Neural progenitor cell (in vitro differentiated cells): ENCODE measurements at regions not wholly inside any gene's neighbourhood (a gene's known extent, or its start where the extent isn't known, plus 50 kb on each side); places are given as distances from the start of the nearest gene placed in this dataset.
"Not testable (repeated sequence)": the region's sequence is repeated elsewhere in the genome, so short reads cannot be mapped to it uniquely, and the experiment has no call there.

ENCODE experiments used
- DNase-seq: peaks from one replicate; pipeline ENCODE4 v3.0.0-alpha.2; 2016; ENCODE audit warnings: low spot score
- H2AFZ ChIP-seq: fragments of 200-600 bp; sonication (generic); replicated peaks from 2 replicates; pipeline ENCODE4 v1.6.1; 2016; ENCODE audit warnings: antibody characterized with exemption
- H3F3A ChIP-seq: fragments of 200-600 bp; sonication (generic); 2 replicates; pipeline ENCODE4 v1.6.1; 2016; ENCODE audit warnings: antibody characterized with exemption, low read depth
- H3K27ac ChIP-seq: fragments of 200-600 bp; sonication (generic); 2 replicates; pipeline ENCODE4 v1.5.1; 2016; ENCODE audit warnings: mild to moderate bottlenecking
- H3K27me3 ChIP-seq: fragments of 200-600 bp; sonication (generic); 2 replicates; pipeline ENCODE4 v1.6.1; 2016; ENCODE audit warnings: mild to moderate bottlenecking, moderate library complexity
- H3K36me3 ChIP-seq: fragments of 200-600 bp; sonication (generic); 2 replicates; pipeline ENCODE4 v1.5.1; 2016
- H3K4me1 ChIP-seq: fragments of 200-600 bp; sonication (generic); 2 replicates; pipeline ENCODE4 v1.6.1; 2016; ENCODE audit warnings: mixed run types
- H3K4me2 ChIP-seq: fragments of 200-600 bp; sonication (generic); 2 replicates; pipeline ENCODE4 v1.6.1; 2016
- H3K4me3 ChIP-seq: fragments of 200-600 bp; sonication (generic); 2 replicates; pipeline ENCODE4 v1.5.1; 2016
- H3K79me2 ChIP-seq: fragments of 200-600 bp; sonication (generic); 2 replicates; pipeline ENCODE4 v1.6.1; 2016; ENCODE audit warnings: low read depth
- H3K9ac ChIP-seq: fragments of 200-600 bp; sonication (generic); 2 replicates; pipeline ENCODE4 v1.6.1; 2016
- H3K9me3 ChIP-seq: fragments of 200-600 bp; sonication (generic); 2 replicates; pipeline ENCODE4 v1.5.1; 2016; ENCODE audit warnings: low read depth
- H4K20me1 ChIP-seq: fragments of 200-600 bp; sonication (generic); 2 replicates; pipeline ENCODE4 v1.6.1; 2016; ENCODE audit warnings: low read depth
- H3K27ac Mint-ChIP-seq: 3 replicates; pipeline ENCODE4 v1.8.0; 2021; ENCODE audit warnings: mixed read lengths
- H3K27me3 Mint-ChIP-seq: 2 replicates; pipeline ENCODE4 v1.8.0; 2022; ENCODE audit warnings: low read depth, mild to moderate bottlenecking, inconsistent platforms, moderate library complexity, mixed read lengths; ENCODE audit not compliant: insufficient read depth
- H3K36me3 Mint-ChIP-seq: 3 replicates; pipeline ENCODE4 v1.8.0; 2021; ENCODE audit warnings: mixed read lengths
- H3K4me1 Mint-ChIP-seq: 3 replicates; pipeline ENCODE4 v1.8.0; 2021; ENCODE audit warnings: mixed read lengths
- H3K4me3 Mint-ChIP-seq: 3 replicates; pipeline ENCODE4 v1.8.0; 2021; ENCODE audit warnings: mild to moderate bottlenecking, moderate library complexity, mixed read lengths
- H3K9me3 Mint-ChIP-seq: 3 replicates; pipeline ENCODE4 v1.8.0; 2020; ENCODE audit warnings: mixed read lengths
- CTCF ChIP-seq: fragments of 200-600 bp; sonication (generic); IDR thresholded peaks from 2 replicates; pipeline ENCODE4 v1.5.1; 2017; ENCODE audit warnings: antibody characterized with exemption, mild to moderate bottlenecking
- EZH2 ChIP-seq: fragments of 200-600 bp; sonication (generic); IDR thresholded peaks from 2 replicates; pipeline ENCODE4 v1.6.1; 2017; ENCODE audit warnings: antibody characterized with exemption, mild to moderate bottlenecking, moderate library complexity
- EZH2phosphoT487 ChIP-seq: fragments of 200-600 bp; sonication (generic); IDR thresholded peaks from 2 replicates; pipeline ENCODE4 v1.6.1; 2017; ENCODE audit warnings: antibody characterized with exemption

- H3K4me1 Mint-ChIP-seq, result no peaks in the 10 kb centered on the region
- no peaks in the 10 kb centered on the region for H3K9me3 Mint-ChIP-seq
- H3K27ac ChIP-seq, result no peak overlapping the region
- H3K4me2 ChIP-seq, result no peak overlapping the region
- H3K9me3 ChIP-seq, result no peaks in the 10 kb centered on the region
- H3K4me3 ChIP-seq, result no peak overlapping the region
- no peaks in the 10 kb centered on the region for H3K27me3 ChIP-seq
- no peak overlapping the region for H3K27ac Mint-ChIP-seq
- no peak for DNase-seq
- H3F3A ChIP-seq, result no peaks in the 10 kb centered on the region
- H3K36me3 ChIP-seq, result no peaks in the 10 kb centered on the region
- no peaks in the 10 kb centered on the region for H4K20me1 ChIP-seq
- no peaks in the 10 kb centered on the region for H3K36me3 Mint-ChIP-seq
- no peak overlapping the region for H3K9ac ChIP-seq
- H3K4me3 Mint-ChIP-seq, result no peak overlapping the region
- H3K27me3 Mint-ChIP-seq, result no peaks in the 10 kb centered on the region
- no peak for TF ChIP-seq EZH2phosphoT487
- TF ChIP-seq EZH2, result no peak
- no peak for TF ChIP-seq CTCF
- H3K4me1 ChIP-seq, result no peaks in the 10 kb centered on the region
- no peak overlapping the region for H2AFZ ChIP-seq
- no peaks in the 10 kb centered on the region for H3K79me2 ChIP-seq
Observed at GRCh38 chr4:163245044-163245728, 78.5 kb upstream of the NAF1 start.

- Mint-ChIP-seq H3K4me3 (no peak overlapping the region), H3K4me1 (no peaks in the 10 kb centered on the region), H3K27me3 (no peaks in the 10 kb centered on the region), H3K36me3 (no peaks in the 10 kb centered on the region), H3K9me3 (no peaks in the 10 kb centered on the region), H3K27ac (no peak overlapping the region)
- Histone ChIP-seq H3K4me1 (no peaks in the 10 kb centered on the region), H3K79me2 (no peaks in the 10 kb centered on the region), H2AFZ (no peak overlapping the region), H3K9me3 (no peaks in the 10 kb centered on the region), H3K27me3 (no peaks in the 10 kb centered on the region), H4K20me1 (no peaks in the 10 kb centered on the region), H3K9ac (no peak overlapping the region), H3F3A (no peaks in the 10 kb centered on the region), H3K4me2 (no peak overlapping the region), H3K27ac (no peak overlapping the region), H3K36me3 (no peaks in the 10 kb centered on the region), H3K4me3 (no peak overlapping the region)
- DNase-seq, result no peak
- TF ChIP-seq CTCF (no peak), EZH2 (no peak), EZH2phosphoT487 (no peak)
Observed at GRCh38 chr4:163243297-163243981, 76.7 kb upstream of the NAF1 start.

DNA sequence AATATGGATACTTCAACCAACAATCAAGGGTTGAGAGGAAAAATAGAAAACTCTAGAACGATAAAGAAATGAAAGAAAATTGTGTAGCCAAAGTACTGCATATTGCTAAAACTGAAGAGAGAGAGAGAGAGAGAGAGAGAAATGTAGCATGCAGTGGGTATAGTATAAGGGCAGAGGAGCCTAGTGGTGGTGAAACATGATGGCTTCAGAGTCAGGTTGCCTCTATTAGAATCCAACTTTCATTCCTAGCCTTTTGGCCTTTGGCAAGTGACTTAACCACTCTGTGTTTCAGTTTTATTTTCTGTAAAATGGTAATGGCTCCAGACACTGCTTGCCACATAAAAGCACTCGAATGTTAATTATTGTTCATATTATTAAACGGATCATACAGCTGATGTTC lies 71.2 kb upstream of the NAF1 start:
- Histone ChIP-seq H4K20me1 (no peaks in the 10 kb centered on the region), H2AFZ (no peak overlapping the region), H3K4me2 (no peak overlapping the region), H3K27ac (no peak overlapping the region), H3K36me3 (no peaks in the 10 kb centered on the region), H3K79me2 (no peaks in the 10 kb centered on the region), H3K4me3 (no peak overlapping the region), H3F3A (no peaks in the 10 kb centered on the region), H3K9ac (no peak overlapping the region), H3K4me1 (no peaks in the 10 kb centered on the region), H3K9me3 (no peaks in the 10 kb centered on the region), H3K27me3 (no peaks in the 10 kb centered on the region)
- Mint-ChIP-seq H3K4me1 (no peaks in the 10 kb centered on the region), H3K36me3 (no peaks in the 10 kb centered on the region), H3K4me3 (no peak overlapping the region), H3K27ac (no peak overlapping the region), H3K27me3 (no peaks in the 10 kb centered on the region), H3K9me3 (peaks cover 5% of the 10 kb centered on the region)
- DNase-seq, result no peak
- no peak for TF ChIP-seq CTCF
- TF ChIP-seq EZH2, result no peak
- TF ChIP-seq EZH2phosphoT487, result no peak

DNA sequence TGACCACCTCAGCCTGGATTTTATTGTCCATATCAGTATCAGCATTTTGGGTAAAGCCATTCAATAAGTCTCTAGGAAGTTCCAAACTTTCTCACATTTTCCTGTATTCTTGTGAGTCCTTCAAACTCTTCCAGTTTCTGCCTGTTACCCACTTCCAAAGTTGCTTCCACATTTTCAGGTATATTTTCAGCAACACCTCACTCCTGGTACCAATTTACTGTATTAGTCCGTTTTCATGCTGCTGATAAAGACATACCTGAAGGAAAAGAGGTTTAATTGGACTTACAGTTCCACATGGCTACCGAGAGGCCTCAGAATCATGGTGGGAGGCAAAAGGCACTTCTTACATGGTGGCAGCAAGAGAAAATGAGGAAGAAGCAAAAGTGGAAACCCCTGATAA lies 69.7 kb upstream of the NAF1 start:
- H3K36me3 ChIP-seq, H3K27me3 ChIP-seq, H3K9me3 ChIP-seq, H2AFZ ChIP-seq, H3K27ac Mint-ChIP-seq, H3K4me2 ChIP-seq, H3K9me3 Mint-ChIP-seq, H4K20me1 ChIP-seq, DNase-seq, H3K79me2 ChIP-seq, H3K27ac ChIP-seq, H3K27me3 Mint-ChIP-seq, H3K4me1 ChIP-seq, H3F3A ChIP-seq, H3K36me3 Mint-ChIP-seq, H3K4me3 Mint-ChIP-seq, H3K4me3 ChIP-seq, H3K9ac ChIP-seq, H3K4me1 Mint-ChIP-seq: not testable (repeated sequence)
